ENCODE measurements at regions not wholly inside any gene's neighbourhood (a gene's known extent, or its start where the extent isn't known, plus 50 kb on each side); places are given as distances from the start of the nearest gene placed in this dataset.

GRCh38 chr6:81075974-81076373, 676.5 kb downstream of the TENT5A start:
- in situ Hi-C loops (cut with HindIII; ENCODE audit: low sequenced_read_pairs): no loop called here

GRCh38 chr6:81073318-81073717, 679.2 kb downstream of the TENT5A start:
- no peak for DNase-seq (ENCODE audit: low read depth)
- in situ Hi-C loops (cut with HindIII; ENCODE audit: low sequenced_read_pairs): no loop called here

More at GRCh38 chr6:81075974-81076373, 676.5 kb downstream of the TENT5A start:
- H3K4me3 ChIP-seq (ENCODE audit: low read depth, low read length): no peak overlapping the region
- TF ChIP-seq CTCF (IDR thresholded peaks at IDR 0.05; ENCODE audit: low read depth, low read length, missing control alignments): peak; percentile 70
- peak; percentile 8 for DNase-seq (ENCODE audit: low read depth)

GRCh38 chr6:81071121-81071520, 681.4 kb downstream of the TENT5A start:
- in situ Hi-C loops (cut with HindIII; ENCODE audit: low sequenced_read_pairs): no loop called here
- DNase-seq (ENCODE audit: low read depth): no peak
- no peak for TF ChIP-seq CTCF (IDR thresholded peaks at IDR 0.05; ENCODE audit: low read depth, low read length, missing control alignments)
- no peak overlapping the region for H3K4me3 ChIP-seq (ENCODE audit: low read depth, low read length)

More at GRCh38 chr6:81073318-81073717, 679.2 kb downstream of the TENT5A start:
- no peak overlapping the region for H3K4me3 ChIP-seq (ENCODE audit: low read depth, low read length)
- no peak for TF ChIP-seq CTCF (IDR thresholded peaks at IDR 0.05; ENCODE audit: low read depth, low read length, missing control alignments)

- no peak for TF ChIP-seq CTCF (IDR thresholded peaks at IDR 0.05; ENCODE audit: low read depth, low read length, missing control alignments)
- no peak for DNase-seq (ENCODE audit: low read depth)
- H3K4me3 ChIP-seq (ENCODE audit: low read depth, low read length): no peak overlapping the region
- in situ Hi-C loops (cut with HindIII; ENCODE audit: low sequenced_read_pairs): no loop called here
These were observed 685.4 kb downstream of the TENT5A start for GRCh38 chr6:81067057-81067456.

- H3K4me3 ChIP-seq (ENCODE audit: low read depth, low read length): no peak overlapping the region
- DNase-seq (ENCODE audit: low read depth): no peak
- TF ChIP-seq CTCF (IDR thresholded peaks at IDR 0.05; ENCODE audit: low read depth, low read length, missing control alignments): no peak
- in situ Hi-C loops (cut with HindIII; ENCODE audit: low sequenced_read_pairs): no loop called here
These were observed 688.6 kb downstream of the TENT5A start for GRCh38 chr6:81063891-81064290.

- no peak for DNase-seq (ENCODE audit: low read depth)
- no peak for TF ChIP-seq CTCF (IDR thresholded peaks at IDR 0.05; ENCODE audit: low read depth, low read length, missing control alignments)
- H3K4me3 ChIP-seq (ENCODE audit: low read depth, low read length): no peak overlapping the region
- in situ Hi-C loops (cut with HindIII; ENCODE audit: low sequenced_read_pairs): no loop called here
These were observed 698.4 kb downstream of the TENT5A start for GRCh38 chr6:81054036-81054435.

- TF ChIP-seq CTCF (IDR thresholded peaks at IDR 0.05; ENCODE audit: low read depth, low read length, missing control alignments): no peak
- H3K4me3 ChIP-seq (ENCODE audit: low read depth, low read length): no peak overlapping the region
- in situ Hi-C loops (cut with HindIII; ENCODE audit: low sequenced_read_pairs): no loop called here
- DNase-seq (ENCODE audit: low read depth): no peak
These were observed 700.5 kb downstream of the TENT5A start for GRCh38 chr6:81051952-81052351.
